Astrocyte of the cerebellum (primary cell): ENCODE measurements at regions not wholly inside any gene's neighbourhood (a gene's known extent, or its start where the extent isn't known, plus 50 kb on each side); places are given as distances from the start of the nearest gene placed in this dataset.

Experiments
- DNase-seq: peaks from one replicate; pipeline ENCODE4 v3.0.0-alpha.2; 2011; ENCODE audit warnings: low read depth
- H3K4me3 ChIP-seq: 2 replicates; pipeline ENCODE4 v1.5.1; 2011; ENCODE audit warnings: mild to moderate bottlenecking, low read depth, low read length, moderate library complexity
- CTCF ChIP-seq: IDR thresholded peaks from 2 replicates; pipeline ENCODE4 v1.5.1; 2012; ENCODE audit warnings: low read length, low read depth, moderate library complexity, mild to moderate bottlenecking; ENCODE audit errors: missing control alignments
- in situ Hi-C: cut with HindIII; loops from 2 replicates; pipeline ENCODE4 v1.10.0; 2017; ENCODE audit warnings: low sequenced_read_pairs

GRCh38 chr2:144054911-144055310, 465.0 kb downstream of the ZEB2 start:
- no peak for TF ChIP-seq CTCF
- no peak for DNase-seq
- H3K4me3 ChIP-seq, result no peak overlapping the region
- in situ Hi-C loops, result no loop called here

- no peak for DNase-seq
- in situ Hi-C loops, result no loop called here
- TF ChIP-seq CTCF, result no peak
- H3K4me3 ChIP-seq, result no peak overlapping the region
These were observed 467.8 kb downstream of the ZEB2 start for GRCh38 chr2:144052083-144052482.

GRCh38 chr2:144049137-144049536, 470.8 kb downstream of the ZEB2 start:
- H3K4me3 ChIP-seq, result no peak overlapping the region
- no peak for TF ChIP-seq CTCF
- in situ Hi-C loops, result no loop called here
- DNase-seq, result no peak

- no peak overlapping the region for H3K4me3 ChIP-seq
- TF ChIP-seq CTCF, result no peak
- no peak for DNase-seq
- in situ Hi-C loops, result no loop called here
These were observed 471.3 kb downstream of the ZEB2 start for GRCh38 chr2:144048631-144049060.

GRCh38 chr2:144042751-144043150, 477.2 kb downstream of the ZEB2 start:
- in situ Hi-C loops, result no loop called here
- no peak overlapping the region for H3K4me3 ChIP-seq
- DNase-seq, result no peak
- no peak for TF ChIP-seq CTCF

GRCh38 chr2:144041612-144042011, 478.3 kb downstream of the ZEB2 start:
- DNase-seq, result no peak
- TF ChIP-seq CTCF, result no peak
- in situ Hi-C loops, result no loop called here
- H3K4me3 ChIP-seq, result no peak overlapping the region

GRCh38 chr2:144040834-144041233, 479.1 kb downstream of the ZEB2 start:
- in situ Hi-C loops, result no loop called here
- H3K4me3 ChIP-seq, result no peak overlapping the region
- no peak for DNase-seq
- TF ChIP-seq CTCF, result no peak
